HEK293T (cell line): ENCODE measurements at regions not wholly inside any gene's neighbourhood (a gene's known extent, or its start where the extent isn't known, plus 50 kb on each side); places are given as distances from the start of the nearest gene placed in this dataset.

Source experiments
- ARNT ChIP-seq: fragments of 450-650 bp; IDR thresholded peaks from 2 replicates; pipeline ENCODE4 v1.6.1; 2017; ENCODE audit warnings: mild to moderate bottlenecking
- BHLHE40 ChIP-seq: fragments of 450-650 bp; IDR thresholded peaks from 2 replicates; pipeline ENCODE4 v1.6.1; 2016; ENCODE audit warnings: mild to moderate bottlenecking, moderate library complexity, borderline replicate concordance
- FOXK2 ChIP-seq: fragments of 450-650 bp; IDR thresholded peaks from 2 replicates; pipeline ENCODE4 v1.6.1; 2016; ENCODE audit warnings: mild to moderate bottlenecking
- L3MBTL2 ChIP-seq: fragments of 450-650 bp; conservative IDR thresholded peaks from 2 replicates; pipeline ENCODE4 v1.6.1; 2016; ENCODE audit warnings: mild to moderate bottlenecking
- LEF1 ChIP-seq: fragments of 450-650 bp; IDR thresholded peaks from 2 replicates; pipeline ENCODE4 v1.6.1; 2017; ENCODE audit warnings: mild to moderate bottlenecking, borderline replicate concordance
- PKNOX1 ChIP-seq: fragments of 450-650 bp; IDR thresholded peaks from 2 replicates; pipeline ENCODE4 v1.6.1; 2016

- TF ChIP-seq PKNOX1 (peak; percentile 61), LEF1 (no peak), ARNT (no peak), FOXK2 (no peak), L3MBTL2 (no peak), BHLHE40 (no peak)
Observed at GRCh38 chr2:150974864-150975263, 286.8 kb downstream of the RBM43 start.
